Glomerular visceral epithelial cell (primary cell): ENCODE measurements at regions not wholly inside any gene's neighbourhood (a gene's known extent, or its start where the extent isn't known, plus 50 kb on each side); places are given as distances from the start of the nearest gene placed in this dataset.
"Not testable (repeated sequence)": the region's sequence is repeated elsewhere in the genome, so short reads cannot be mapped to it uniquely, and the experiment has no call there.

Source experiments
- DNase-seq: peaks from one replicate; pipeline ENCODE4 v3.0.0-alpha.2; 2016; ENCODE audit errors: extremely low spot score

DNA sequence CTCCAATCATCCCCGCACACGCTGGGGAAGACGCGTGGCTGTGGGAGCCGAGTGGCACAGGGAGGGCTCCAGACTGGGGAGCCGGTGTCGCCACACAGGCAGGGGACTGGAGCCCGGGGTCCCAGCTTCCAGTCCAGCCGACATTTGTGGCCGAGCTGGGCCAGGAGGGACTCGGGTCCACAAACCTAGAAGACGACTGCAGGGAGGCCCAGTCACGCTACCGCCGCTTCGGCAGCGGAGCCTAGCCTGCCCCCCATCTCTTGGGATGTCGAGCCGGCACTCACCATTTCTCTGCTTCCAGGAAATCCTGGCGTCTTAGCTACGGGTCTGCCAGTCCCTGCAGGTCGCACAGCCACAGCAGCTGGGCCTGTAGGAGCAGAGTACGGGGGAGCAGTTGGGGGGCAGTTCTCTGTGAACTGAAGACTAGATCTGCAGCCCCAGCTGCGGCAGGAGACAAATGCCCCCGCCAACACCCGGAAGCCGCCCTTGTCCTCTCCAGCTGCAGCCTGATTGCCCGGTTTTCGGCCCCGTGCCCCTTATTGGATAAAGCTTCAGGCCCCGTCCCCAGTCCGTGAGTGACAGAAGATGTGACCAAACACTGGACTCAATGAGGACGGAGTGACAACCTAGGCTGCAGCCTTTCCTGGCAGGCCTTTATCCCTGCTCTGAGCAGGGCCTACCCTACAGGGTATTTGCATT is 270.7 kb downstream of the ZNF33B start:
- peak; percentile 44 for DNase-seq

DNA sequence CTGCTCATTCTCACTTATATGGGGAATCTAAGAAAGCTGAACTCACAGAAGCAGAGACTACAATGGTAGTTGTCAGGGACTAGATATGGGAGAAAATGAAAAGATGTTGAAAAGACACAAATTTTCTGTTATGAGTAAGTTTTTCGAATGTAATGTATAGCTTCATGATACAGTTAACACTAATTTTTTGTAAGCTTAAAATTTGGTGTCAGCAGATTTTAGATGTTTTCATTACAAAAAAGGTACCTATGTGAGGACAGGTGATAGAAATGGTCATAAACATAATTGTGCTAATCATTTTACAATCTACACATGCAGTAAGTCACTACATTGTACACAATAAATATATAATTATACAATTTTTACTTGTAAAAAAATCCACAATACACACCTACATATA is 286.6 kb downstream of the ZNF33B start:
- no peak for DNase-seq

DNA sequence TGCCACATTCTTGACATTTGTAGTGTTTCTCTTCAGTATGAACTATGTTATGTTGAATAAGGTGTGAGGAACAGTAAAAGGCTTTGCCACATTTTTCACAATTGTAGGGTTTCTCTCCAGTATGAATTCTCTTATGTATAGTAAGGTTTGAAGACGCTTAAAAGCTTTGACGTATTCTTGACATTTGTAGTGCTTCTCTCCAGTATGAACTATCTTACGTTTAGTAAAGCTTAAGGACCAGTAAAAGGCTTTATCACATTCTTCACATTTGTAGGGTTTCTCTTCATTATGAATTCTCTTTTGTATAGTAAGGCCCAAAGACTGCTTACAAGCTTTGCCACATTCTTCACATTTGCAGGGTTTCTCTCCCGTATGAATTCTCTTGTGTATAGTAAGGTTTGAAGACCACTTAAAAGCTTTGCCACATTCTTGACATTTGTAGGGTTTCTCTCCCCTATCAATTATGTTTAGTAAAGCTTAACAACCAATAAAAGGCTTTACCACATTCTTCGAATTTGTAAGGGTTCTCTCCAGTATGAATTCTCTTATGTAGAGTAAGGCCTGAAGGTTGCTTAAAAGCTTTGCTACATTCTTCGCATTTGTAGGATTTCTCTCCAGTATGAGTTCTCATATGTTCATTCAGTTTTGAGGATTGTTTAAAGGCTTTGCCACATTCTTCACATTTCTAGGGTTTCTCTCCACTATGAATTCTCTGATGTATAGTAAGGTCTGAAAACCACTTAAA is 301.6 kb downstream of the ZNF33B start:
- DNase-seq: not testable (repeated sequence)

GRCh38 chr10:42335653-42336296 is 302.6 kb downstream of the ZNF33B start:
- not testable (repeated sequence) for DNase-seq

DNA sequence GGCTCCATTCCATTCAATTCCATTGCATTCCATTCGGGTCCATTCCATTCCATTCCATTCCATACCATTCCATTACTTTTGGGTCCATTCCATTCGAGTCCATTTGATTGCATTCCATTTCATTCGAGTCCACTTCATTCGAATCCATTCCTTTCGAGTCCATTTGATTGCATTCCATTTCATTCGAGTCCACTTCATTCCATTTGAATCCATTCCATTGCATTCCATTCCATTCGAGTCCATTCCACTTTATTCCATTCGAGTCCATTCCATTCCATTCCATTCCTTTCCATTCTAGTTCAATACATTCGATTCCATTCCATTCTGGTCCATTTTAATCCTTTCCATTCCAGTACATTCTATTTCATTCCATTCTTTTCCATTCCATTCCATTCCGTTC is 334.0 kb downstream of the ZNF33B start:
- DNase-seq: no peak

- DNase-seq: not testable (repeated sequence)
Measured at GRCh38 chr10:42281896-42282295, 356.5 kb downstream of the ZNF33B start.

GRCh38 chr10:42269788-42270187 is 368.6 kb downstream of the ZNF33B start:
- DNase-seq: not testable (repeated sequence)

DNA sequence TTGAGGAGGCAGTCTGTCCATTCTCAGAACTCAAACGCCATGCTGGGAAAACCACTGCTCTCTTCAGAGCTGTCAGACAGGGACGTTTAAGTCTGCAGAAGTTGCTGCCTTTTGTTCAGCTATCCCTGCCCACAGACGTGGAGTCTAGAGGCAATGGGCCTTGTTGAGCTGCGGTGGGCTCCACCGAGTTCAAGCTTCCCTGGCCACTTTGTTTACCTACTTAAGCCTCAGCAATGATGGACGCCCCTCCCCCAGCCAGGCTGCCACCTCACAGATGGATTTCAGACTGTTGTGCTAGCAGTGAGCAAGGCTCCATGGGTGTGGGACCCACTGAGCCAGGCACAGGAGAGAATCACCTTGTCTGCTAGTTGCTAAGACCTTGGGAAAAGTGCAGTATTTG is 375.1 kb downstream of the ZNF33B start:
- not testable (repeated sequence) for DNase-seq

DNA sequence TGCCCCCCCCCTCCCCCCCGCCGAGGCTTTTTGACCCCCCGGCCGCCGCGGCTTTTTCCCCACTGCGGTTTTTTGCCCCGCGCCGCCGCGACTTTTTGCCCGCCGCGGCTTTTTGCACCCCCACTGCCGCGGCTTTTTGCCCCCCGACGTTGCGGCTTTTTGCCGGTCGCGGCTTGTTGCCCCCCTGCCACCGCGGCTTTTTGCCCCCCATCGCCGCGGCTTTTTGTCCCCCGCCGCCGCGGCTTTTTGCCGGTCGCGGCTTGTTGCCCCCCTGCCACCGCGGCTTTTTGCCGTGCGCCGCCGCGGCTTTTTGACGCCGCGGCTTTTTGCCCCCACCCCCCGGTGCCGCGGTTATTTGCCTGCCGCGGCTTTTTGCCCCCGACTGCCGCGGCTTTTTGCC is 395.4 kb downstream of the ZNF33B start:
- DNase-seq: not testable (repeated sequence)

GRCh38 chr10:42242135-42242805 is 396.1 kb downstream of the ZNF33B start:
- DNase-seq: no peak

GRCh38 chr10:42236401-42236800 is 402.0 kb downstream of the ZNF33B start:
- not testable (repeated sequence) for DNase-seq

- not testable (repeated sequence) for DNase-seq
Measured at GRCh38 chr10:42235736-42236135, 402.6 kb downstream of the ZNF33B start.

DNA sequence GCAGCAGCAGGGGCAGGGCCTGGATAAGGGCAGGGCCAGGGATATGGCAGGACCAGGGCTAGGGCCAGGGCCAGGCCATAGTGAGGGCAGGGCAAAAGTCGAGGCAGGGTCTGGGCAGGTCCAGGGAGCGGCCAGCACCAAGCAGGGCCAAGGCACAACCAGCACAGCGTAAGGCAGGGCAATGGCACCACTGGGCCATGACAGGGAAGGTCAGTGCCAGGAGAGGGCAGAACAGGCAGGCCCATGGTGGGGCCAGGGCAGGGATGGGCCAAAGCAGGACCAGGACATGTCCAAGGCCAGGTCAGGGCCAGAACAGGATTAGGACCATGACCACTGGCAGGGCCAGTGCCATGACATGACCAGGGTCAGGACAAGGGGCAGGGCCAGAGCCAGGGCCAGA is 403.1 kb downstream of the ZNF33B start:
- DNase-seq: not testable (repeated sequence)

DNA sequence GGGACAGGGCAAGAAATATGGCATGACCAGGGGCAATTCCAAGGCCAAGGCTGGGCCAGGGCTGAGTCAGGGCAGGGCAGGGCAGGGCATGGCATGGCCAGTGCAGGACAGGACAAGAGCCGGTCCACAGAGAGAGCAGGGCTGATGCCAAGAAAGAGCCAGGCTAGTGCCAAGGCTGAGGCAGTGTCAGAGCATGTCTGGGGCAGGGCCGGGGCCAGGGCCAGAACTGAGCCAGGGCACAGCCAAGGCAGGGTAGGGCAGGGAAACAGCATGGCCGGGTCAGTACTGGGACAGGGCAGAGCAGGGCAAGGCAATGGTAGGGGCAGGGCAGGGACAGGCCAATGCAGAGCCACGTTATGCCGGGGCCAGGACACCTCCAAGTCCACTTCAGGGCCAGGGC is 403.9 kb downstream of the ZNF33B start:
- DNase-seq: not testable (repeated sequence)

- not testable (repeated sequence) for DNase-seq
Measured at GRCh38 chr10:42233461-42234206, 404.7 kb downstream of the ZNF33B start.

- not testable (repeated sequence) for DNase-seq
Measured at GRCh38 chr10:42232955-42233354, 405.4 kb downstream of the ZNF33B start.

- DNase-seq: not testable (repeated sequence)
Measured at GRCh38 chr10:42230812-42231211, 407.6 kb downstream of the ZNF33B start.

- DNase-seq: not testable (repeated sequence)
Measured at GRCh38 chr10:42230115-42230514, 408.3 kb downstream of the ZNF33B start.

DNA sequence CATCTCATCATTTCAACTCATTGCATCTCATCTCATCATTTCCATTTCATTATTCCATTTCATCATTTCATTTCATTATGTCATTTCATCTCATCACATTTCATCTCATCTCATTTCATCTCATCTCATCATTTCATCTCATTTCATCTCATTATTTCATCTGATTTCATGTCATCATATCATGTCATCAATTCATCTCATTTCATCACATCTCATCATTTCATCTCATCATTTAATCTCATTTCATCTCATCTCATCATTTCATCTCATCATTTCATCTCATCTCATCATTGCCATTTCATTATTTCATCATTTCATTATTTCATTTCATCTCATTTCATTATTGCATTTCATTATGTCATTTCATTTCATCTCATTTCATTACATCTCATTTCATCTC is 410.5 kb downstream of the ZNF33B start:
- DNase-seq: not testable (repeated sequence)

- not testable (repeated sequence) for DNase-seq
Measured at GRCh38 chr10:42193588-42193987, 444.8 kb downstream of the ZNF33B start.

DNA sequence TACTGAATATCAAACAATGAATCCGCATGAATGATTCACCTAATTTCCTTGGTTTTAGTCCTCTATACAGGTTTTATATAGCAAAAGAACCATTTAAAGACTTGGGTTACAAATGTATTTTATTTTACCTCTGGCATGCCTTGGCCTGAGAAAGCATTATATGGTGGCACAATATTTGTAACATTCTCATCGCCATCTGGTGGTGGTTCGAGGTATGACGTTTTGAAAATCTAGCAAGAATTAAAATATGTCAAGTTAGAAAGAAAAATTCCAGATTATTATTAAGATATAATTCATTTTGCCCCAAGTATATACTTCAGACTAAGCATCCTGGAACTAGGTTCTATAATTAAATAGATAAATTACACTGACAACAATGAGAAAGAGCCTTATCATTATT is 445.9 kb downstream of the ZNF33B start:
- not testable (repeated sequence) for DNase-seq
